Colon (tissue), 2 donors: ENCODE measurements at regions not wholly inside any gene's neighbourhood (a gene's known extent, or its start where the extent isn't known, plus 50 kb on each side); places are given as distances from the start of the nearest gene placed in this dataset.
"Not testable (repeated sequence)": the region's sequence is repeated elsewhere in the genome, so short reads cannot be mapped to it uniquely, and the experiment has no call there.

Experiments used
- FAIRE-seq: peaks from 2 replicates; lab custom pipeline; 2012; peaks lifted over from hg19 to GRCh38; lab: Jason Lieb, UNC
- donor health status: control.
- donor health status: control.

DNA sequence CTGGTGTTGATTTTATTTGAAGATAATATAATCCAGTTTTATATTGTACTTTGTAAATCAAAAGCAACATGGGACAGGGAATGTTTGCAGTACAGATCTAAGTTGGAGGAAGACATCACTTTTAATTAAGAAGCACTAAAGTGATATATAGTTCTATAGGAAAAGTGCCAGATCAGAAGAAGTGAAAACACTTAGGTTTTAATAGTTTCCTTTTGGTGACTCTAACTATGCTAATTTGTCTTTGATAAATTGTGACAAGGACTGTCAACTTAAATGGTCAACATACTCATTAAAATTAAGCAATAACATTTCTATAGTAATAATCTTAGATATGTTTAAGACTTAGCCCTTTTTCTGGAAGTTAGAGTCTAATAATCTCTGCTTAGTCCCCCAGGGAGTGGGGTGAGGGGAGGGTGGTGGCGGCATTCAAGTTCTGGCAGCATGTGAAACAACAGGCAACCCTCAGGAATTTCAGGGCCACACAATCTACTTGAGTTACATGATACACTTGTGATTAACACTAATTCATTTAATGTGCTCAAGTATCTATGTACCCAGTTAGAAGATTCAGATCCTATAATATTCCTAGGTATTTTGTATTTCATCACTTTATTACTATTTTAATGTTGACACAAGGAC is 1026.5 kb downstream of the NR2F1-AS1 start:
- no peak for FAIRE-seq

DNA sequence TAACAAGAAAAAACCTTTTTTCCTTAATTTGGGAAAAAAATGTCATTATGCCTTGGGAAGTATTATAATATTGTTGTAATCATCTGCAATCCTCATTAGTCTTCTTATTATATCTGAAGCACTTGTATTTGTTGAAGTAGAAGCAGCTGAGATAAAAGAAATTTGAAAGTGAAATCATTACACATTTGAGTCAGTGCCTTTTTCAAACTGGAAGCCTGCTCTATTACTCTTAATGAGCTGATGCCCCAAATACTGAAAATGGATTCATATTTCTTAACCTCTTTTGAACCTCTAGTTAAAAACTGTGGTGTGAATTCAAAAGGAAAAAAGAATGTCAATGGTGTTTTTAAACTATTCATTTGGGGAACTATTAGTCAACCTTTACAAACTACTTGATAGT is 1027.7 kb downstream of the NR2F1-AS1 start:
- FAIRE-seq = no peak

DNA sequence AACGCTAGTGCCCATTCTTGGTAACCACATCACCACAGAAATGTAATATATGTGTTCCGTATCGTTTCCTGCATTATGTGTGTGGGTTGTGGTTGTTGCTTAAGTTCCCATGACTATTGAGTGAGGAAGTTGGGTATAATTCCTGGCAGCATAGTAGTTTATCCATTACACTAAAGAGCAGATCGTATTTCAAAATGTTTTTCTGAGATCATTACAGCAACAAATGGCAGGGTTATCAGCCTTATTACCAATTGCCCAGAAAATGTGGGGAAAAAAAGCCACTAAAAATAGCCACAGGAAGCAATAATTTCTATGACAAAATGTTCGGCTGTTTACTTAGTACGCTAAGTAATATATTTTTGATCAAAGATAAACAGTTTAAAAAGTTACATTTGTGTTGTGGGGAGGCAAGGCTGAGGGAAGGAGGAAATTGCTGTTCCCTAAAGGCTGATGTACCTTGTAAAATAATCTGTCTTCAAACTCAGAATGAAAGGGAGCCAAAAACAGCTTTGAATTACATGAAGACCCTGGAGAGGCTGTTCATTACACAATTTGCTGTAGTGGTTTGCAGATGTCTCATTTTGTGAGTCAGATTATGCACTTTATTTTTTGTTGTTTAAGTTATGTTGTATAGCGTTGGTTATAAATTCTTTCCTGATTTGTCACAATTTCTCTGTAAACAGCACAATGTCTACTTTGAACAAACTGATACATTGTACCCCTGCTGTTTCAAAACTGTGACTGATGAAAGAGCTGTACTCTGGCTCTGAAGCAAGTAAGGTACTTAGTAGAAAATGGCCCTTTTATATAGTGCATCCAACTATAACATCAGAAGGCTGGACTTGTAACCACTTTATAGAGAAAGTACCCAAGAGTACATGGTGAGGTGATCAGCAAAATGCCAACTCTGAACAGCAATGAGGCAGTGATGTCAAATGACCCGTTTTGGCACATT is 1028.5 kb downstream of the NR2F1-AS1 start:
- FAIRE-seq = no peak

DNA sequence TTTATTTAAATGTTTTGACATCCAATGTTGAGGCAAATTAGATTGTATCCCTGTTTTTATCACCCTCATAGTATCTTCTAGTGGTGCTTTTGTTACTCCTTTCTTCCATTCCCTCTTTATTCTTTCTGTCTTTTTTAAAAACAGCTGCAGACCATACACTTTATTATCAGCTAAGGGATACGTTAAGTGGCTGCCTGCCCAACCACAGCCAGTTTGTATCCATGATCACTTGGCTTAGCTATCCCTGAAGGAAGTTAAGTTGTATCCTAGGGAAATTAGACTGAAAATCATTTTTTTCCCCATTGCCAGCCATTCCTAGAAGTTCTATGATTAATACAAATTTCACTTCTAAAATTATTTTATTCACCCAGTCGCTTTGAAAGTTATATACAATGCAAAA is 1032.7 kb downstream of the NR2F1-AS1 start:
- FAIRE-seq = no peak

GRCh38 chr5:92544596-92544995 is 1036.4 kb downstream of the NR2F1-AS1 start:
- no peak for FAIRE-seq

- FAIRE-seq = no peak
Observed at GRCh38 chr5:92544036-92544435, 1037.0 kb downstream of the NR2F1-AS1 start.

DNA sequence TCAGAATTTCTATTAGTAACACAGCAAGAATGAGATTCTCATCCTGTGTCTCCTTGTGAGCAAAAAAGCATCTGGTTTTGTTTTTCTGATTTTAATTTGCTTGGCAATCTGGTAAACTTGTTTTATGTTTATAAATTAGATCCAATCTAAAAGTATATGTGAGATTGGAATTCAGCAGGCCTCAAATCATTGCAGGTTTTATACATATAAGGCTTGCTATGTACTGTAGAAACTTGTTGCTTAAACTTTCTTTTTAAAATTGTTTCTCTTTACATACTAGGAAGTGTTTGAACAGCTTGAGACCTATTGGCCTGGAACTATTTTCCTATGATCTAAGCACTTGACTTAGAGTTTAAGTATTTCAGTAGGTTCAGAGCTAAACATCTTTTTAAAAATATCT is 1037.8 kb downstream of the NR2F1-AS1 start:
- FAIRE-seq = no peak

- not testable (repeated sequence) for FAIRE-seq
Observed at GRCh38 chr5:92542017-92542416, 1039.0 kb downstream of the NR2F1-AS1 start.

DNA sequence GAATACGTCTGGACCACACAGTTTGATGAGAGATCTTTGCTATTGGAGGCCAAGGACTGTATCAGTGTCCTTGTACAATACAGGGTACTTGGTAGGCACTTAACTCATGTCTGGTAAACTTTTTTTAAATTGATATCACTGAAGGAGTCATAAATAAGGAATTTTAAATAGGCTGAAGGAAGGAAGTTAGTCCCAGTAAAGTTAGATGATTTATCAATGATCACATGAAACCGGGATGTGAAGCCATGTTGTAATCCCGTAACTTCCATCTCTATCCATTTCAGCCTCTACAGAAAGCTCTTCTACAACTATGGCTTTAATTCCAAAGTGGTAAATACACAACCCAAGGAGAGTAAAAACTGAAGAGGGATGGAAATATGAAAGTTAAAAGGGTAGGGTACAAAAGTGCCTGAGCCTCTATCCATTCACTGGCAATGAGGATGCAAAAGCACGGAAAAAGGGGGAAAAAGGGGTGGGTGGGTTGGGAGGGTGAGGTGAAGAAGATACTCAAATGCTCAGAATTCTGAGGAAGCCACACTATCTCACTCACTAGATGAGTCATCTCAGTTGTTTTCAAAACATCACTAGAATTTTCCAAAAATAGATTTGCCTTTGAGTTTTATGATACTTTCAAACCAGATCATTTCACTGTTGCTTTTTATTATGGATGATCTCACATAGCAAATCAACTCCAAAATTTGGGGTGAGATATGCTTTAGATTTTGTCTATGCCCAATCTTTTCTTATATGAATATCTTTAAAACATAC is 1053.5 kb downstream of the NR2F1-AS1 start:
- no peak for FAIRE-seq

DNA sequence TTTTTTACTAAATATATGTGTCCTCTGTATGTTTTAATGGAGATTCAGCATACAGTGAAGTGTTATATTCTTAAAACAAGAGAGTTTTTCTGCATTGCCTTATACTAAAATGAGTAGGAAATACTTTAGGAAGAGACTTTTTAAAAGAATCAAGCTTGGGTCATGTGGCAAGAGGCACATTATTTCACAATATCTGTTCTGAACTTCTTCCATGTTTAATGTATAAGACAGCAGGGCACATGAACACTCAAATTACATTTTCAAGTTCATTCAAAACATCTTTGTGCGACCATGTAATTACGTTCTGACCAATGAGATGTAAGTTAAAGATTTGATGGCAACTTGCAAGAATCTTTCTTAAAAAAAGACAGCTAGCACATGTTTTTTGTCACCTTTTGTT is 1055.9 kb downstream of the NR2F1-AS1 start:
- no peak for FAIRE-seq

DNA sequence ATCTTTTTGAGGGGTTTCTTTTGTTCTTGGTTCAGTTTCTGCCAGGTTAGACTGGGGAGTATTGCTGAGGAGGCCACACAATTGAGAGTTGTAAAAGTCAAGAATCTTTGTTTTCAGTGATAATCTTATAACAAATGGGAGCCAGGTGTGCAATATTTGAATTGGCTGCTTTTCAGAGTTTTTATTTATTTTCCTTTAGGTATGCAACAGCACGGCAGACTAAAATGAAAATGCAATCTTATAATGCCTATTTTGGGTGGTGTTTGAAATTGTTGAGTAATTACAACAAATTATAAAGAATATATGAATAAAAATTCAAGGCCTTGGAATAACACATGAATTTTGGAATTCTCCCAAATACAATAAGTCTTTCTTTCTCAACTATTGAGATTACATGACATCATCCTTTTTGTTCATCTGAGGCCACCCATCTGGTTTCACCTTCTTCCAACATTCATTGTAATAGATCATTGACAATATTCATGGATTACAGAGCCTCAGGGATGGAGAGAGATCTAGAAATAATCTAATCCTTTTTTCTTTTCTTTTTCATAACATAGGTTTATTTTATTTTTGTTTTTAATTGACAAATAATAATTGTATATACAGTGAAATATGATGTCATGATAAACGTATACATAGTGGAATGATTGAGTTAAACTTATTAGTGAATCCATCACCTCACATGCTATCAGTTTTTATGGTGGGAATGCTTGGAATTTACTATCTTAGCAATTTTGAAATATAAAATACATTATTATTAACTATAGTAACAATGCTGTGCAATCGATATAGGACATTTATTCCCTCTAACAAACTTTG is 1061.0 kb downstream of the NR2F1-AS1 start:
- FAIRE-seq = no peak

- FAIRE-seq = no peak
Observed at GRCh38 chr5:92518318-92518904, 1062.6 kb downstream of the NR2F1-AS1 start.

DNA sequence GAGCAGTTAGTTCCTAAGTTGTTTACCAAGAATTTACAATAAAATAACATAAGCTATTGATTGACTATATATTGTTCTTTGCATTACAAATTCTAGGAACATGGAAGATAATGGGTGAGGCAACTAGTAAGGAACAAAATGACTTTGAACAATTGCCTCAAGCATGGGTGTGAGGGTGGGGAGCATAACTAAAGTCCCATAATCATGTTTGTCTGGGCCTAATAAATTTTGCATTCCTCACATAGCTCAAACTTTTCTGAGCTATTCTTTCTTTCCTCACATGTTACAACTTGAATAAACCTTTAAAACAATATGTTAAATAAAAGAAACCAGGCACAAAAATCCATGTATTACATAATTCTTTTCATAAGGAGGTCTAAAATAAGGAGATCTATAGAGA is 1066.1 kb downstream of the NR2F1-AS1 start:
- FAIRE-seq = no peak

- FAIRE-seq = no peak
Observed at GRCh38 chr5:92513067-92513466, 1068.0 kb downstream of the NR2F1-AS1 start.

DNA sequence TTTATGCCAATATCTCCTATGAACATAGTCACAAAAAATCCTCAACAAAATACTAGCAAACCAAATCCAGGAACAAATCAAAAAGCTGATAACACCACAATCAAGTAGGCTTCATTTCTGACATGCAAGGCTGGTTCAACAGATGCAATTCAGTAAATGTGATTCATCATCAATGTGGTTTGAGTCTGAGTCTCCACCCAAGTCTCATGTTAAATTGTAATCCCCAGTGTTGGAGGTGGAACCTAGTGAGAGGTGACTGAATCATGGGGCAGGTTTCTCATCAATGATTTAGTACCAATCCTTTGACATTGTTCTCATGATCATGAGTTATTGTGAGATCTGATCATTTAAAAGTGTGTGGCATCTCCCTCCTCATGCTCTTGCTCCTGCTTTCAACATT is 1072.7 kb downstream of the NR2F1-AS1 start:
- no peak for FAIRE-seq

- no peak for FAIRE-seq
Observed at GRCh38 chr5:92505925-92506324, 1075.1 kb downstream of the NR2F1-AS1 start.

DNA sequence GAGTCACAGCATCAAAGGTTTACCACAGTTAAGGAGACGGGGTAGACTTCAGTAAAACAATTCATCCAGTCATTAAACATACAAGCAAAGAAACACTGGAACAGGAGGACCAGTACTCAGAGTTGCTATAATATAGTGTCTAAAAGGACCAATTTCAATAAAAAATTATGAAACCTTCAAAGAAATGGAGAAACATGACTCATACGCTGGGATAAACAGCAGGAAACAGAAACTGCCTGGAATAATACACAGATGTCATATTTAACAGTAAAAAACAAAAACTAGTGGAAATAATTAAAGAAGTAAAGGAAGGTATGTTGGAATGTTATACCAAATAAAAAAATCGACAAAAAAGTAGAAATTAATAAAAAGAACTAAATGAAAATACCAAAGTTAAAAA is 1075.9 kb downstream of the NR2F1-AS1 start:
- FAIRE-seq = no peak

DNA sequence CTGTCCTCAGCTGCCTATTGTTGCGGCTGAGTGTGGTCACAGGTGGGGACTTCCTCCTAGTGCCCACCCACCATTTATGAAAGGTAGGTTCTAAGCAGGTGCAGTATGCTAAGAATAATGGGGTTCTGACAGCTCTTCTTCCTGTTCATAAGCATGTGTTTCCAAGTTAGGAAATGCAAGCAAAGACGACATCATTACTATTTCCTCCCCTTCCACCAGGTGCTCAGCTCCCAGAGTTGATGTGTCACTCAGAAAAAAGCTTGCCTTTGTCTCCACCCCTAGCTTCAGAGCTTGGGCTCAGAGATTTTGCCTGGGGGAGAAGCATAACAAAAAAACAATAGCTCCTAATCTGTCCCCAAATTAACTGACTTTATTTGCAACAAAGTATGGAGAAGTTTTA is 1076.7 kb downstream of the NR2F1-AS1 start:
- FAIRE-seq = no peak

DNA sequence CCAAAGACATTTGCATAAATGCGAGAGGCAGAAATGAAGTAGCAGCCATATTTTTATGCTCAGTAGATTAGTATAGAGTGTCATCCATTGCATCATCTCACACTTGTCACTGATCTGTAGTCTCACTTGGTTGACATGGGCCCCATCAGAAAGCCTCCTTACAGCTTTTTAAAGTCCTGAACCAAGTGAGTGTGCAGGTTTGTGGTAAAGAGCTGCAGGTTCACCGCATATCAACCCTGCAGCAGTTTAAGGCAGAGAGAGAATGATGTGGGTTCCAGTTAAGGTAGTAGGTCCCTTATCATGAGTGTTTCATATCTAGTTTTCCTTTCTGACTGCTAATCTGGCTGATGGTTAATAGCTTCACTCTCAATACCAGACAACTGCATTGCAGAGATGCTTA is 1080.3 kb downstream of the NR2F1-AS1 start:
- no peak for FAIRE-seq

GRCh38 chr5:92496545-92496944 is 1084.5 kb downstream of the NR2F1-AS1 start:
- FAIRE-seq = no peak

GRCh38 chr5:92494508-92494907 is 1086.5 kb downstream of the NR2F1-AS1 start:
- no peak for FAIRE-seq

DNA sequence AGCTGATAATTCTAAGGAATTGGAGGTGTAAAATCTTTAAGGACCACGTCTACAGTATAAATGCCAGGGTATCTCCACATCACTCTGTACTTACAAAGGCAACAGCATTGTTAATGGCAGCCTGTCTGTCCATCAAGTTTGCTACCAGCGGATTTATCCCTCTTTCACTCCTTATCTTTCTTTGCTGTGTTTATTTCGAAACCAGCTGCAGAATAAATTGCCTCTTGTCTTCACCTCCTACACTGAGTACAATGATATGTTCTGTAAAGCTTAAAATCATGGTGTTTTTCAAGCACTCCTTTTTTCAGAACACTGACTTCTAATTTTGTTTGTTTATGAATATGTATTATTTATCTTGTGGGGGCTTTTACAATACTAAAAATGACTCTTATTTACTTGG is 1088.1 kb downstream of the NR2F1-AS1 start:
- FAIRE-seq = no peak
